GM23338 (cell line): ENCODE measurements at regions not wholly inside any gene's neighbourhood (a gene's known extent, or its start where the extent isn't known, plus 50 kb on each side); places are given as distances from the start of the nearest gene placed in this dataset.

Source experiments
- ATAC-seq: fragments of 200-7000 bp; cut with Tn5 transposase; 3 replicates; pipeline ENCODE4 v1.9.1; 2020
- DNase-seq: peaks from one replicate; pipeline ENCODE4 v3.0.0-alpha.2; 2015; ENCODE audit warnings: low spot score
- H2AFZ ChIP-seq: fragments of 200-600 bp; sonication (generic); 2 replicates; pipeline ENCODE4 v1.8.0; 2016; ENCODE audit warnings: antibody characterized with exemption, mild to moderate bottlenecking, moderate library complexity
- H3F3A ChIP-seq: fragments of 200-600 bp; sonication (generic); replicated peaks from 2 replicates; pipeline ENCODE4 v1.8.0; 2017; ENCODE audit warnings: antibody characterized with exemption, mixed run types, low read depth
- H3K27ac ChIP-seq: fragments of 200-600 bp; sonication (generic); 2 replicates; pipeline ENCODE4 v1.6.1; 2016; ENCODE audit warnings: low read depth
- H3K27me3 ChIP-seq: fragments of 200-600 bp; sonication (generic); 2 replicates; pipeline ENCODE4 v1.8.0; 2016; ENCODE audit warnings: mild to moderate bottlenecking, mixed run types, moderate library complexity; ENCODE audit not compliant: insufficient read depth
- H3K36me3 ChIP-seq: fragments of 200-600 bp; sonication (generic); 2 replicates; pipeline ENCODE4 v1.8.0; 2016; ENCODE audit warnings: mild to moderate bottlenecking; ENCODE audit not compliant: insufficient read depth
- H3K4me1 ChIP-seq: fragments of 200-600 bp; sonication (generic); 2 replicates; pipeline ENCODE4 v1.8.0; 2016; ENCODE audit warnings: mild to moderate bottlenecking, moderate library complexity; ENCODE audit not compliant: insufficient read depth
- H3K4me2 ChIP-seq: fragments of 200-600 bp; sonication (generic); 2 replicates; pipeline ENCODE4 v1.7.1; 2017; ENCODE audit warnings: mixed run types
- H3K4me3 ChIP-seq: fragments of 200-600 bp; sonication (generic); 2 replicates; pipeline ENCODE4 v1.6.1; 2016; ENCODE audit warnings: mixed run types
- H3K79me2 ChIP-seq: fragments of 200-600 bp; sonication (generic); replicated peaks from 2 replicates; pipeline ENCODE4 v1.8.0; 2017; ENCODE audit warnings: mild to moderate bottlenecking; ENCODE audit not compliant: insufficient read depth
- H3K9me2 ChIP-seq: fragments of 200-600 bp; sonication (generic); 2 replicates; pipeline ENCODE4 v1.8.0; 2017; ENCODE audit not compliant: insufficient read depth
- H4K20me1 ChIP-seq: fragments of 200-600 bp; sonication (generic); replicated peaks from 2 replicates; pipeline ENCODE4 v1.8.0; 2017; ENCODE audit warnings: mild to moderate bottlenecking; ENCODE audit not compliant: insufficient read depth
- H3K27ac Mint-ChIP-seq: 2 replicates; pipeline ENCODE4 v1.8.0; 2020; ENCODE audit warnings: inconsistent platforms, mild to moderate bottlenecking, moderate library complexity, mixed read lengths
- H3K27me3 Mint-ChIP-seq: 3 replicates; pipeline ENCODE4 v1.8.0; 2022; ENCODE audit warnings: low read depth, mild to moderate bottlenecking, moderate library complexity, mixed read lengths, inconsistent platforms; ENCODE audit not compliant: insufficient read depth, poor library complexity
- H3K36me3 Mint-ChIP-seq: 3 replicates; pipeline ENCODE4 v1.8.0; 2021; ENCODE audit warnings: low read depth, mild to moderate bottlenecking, inconsistent platforms, moderate library complexity, mixed read lengths
- H3K4me1 Mint-ChIP-seq: 3 replicates; pipeline ENCODE4 v1.8.0; 2020; ENCODE audit warnings: mild to moderate bottlenecking, inconsistent platforms, mixed read lengths
- H3K4me3 Mint-ChIP-seq: 3 replicates; pipeline ENCODE4 v1.8.0; 2021; ENCODE audit warnings: moderate library complexity, mild to moderate bottlenecking, inconsistent platforms, mixed read lengths
- H3K9me3 Mint-ChIP-seq: 3 replicates; pipeline ENCODE4 v1.8.0; 2020; ENCODE audit warnings: moderate library complexity, mild to moderate bottlenecking, inconsistent platforms, mixed read lengths
- EZH2 ChIP-seq: fragments of 200-600 bp; sonication (generic); IDR thresholded peaks from one replicate; pipeline ENCODE4 v1.8.0; 2017; ENCODE audit warnings: antibody characterized with exemption, mild to moderate bottlenecking, low read depth; ENCODE audit not compliant: unreplicated experiment
- EZH2phosphoT487 ChIP-seq: fragments of 200-600 bp; sonication (generic); IDR thresholded peaks from one replicate; pipeline ENCODE4 v1.8.1; 2018; ENCODE audit warnings: antibody characterized with exemption; ENCODE audit not compliant: unreplicated experiment
- STAT1 ChIP-seq: IDR thresholded peaks from one replicate; pipeline ENCODE4 v1.6.1; 2016; ENCODE audit warnings: antibody characterized with exemption; ENCODE audit not compliant: unreplicated experiment
- ZNF114 ChIP-seq: fragments of 250-450 bp; sonication (Bioruptor Pico); IDR thresholded peaks from 2 replicates; pipeline ENCODE4 v1.5.0; 2020; ENCODE audit warnings: mild to moderate bottlenecking, moderate library complexity
- ZNF331 ChIP-seq: fragments of 250-450 bp; sonication (Bioruptor Pico); IDR thresholded peaks from 2 replicates; pipeline ENCODE4 v1.5.0; 2020; ENCODE audit warnings: low read depth, mild to moderate bottlenecking, moderate library complexity
- TF ChIP-seq, protein P1 (sequence below): IDR thresholded peaks from one replicate; pipeline ENCODE4 v1.6.1; 2018; ENCODE audit warnings: antibody characterized with exemption; ENCODE audit not compliant: unreplicated experiment

DNA sequence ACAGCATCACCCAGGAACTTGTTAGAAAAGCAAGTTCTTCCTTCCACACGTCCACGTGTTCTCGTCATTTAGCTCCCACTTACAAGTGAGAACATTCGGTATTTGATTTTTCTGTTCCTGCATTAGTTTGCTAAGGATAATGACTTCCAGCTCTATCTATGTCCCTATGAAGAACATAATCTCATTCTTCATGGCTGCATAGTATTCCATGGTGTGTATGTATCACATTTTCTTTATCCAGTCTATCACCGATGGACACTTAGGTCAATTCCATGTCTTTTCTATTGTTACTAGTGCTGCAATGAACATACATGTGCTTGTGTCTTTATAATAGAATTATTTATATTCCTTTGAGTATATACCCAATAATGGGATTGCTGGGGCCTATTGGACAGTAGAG lies 368.7 kb upstream of the RUNX1 start:
- ATAC-seq (no peak), DNase-seq (no peak)
- Mint-ChIP-seq H3K4me3 (no peak overlapping the region), H3K36me3 (peaks cover 18% of the 10 kb centered on the region), H3K9me3 (peaks cover 29% of the 10 kb centered on the region), H3K4me1 (peaks cover 20% of the 10 kb centered on the region), H3K27me3 (peaks cover 9% of the 10 kb centered on the region), H3K27ac (no peak overlapping the region)
- Histone ChIP-seq H3K4me3 (no peak overlapping the region), H2AFZ (no peak overlapping the region), H3K27me3 (no peaks in the 10 kb centered on the region), H3K27ac (no peak overlapping the region), H3F3A (no peaks in the 10 kb centered on the region), H3K9me2 (no peaks in the 10 kb centered on the region; the same call in 1 of the 2 replicates), H3K4me1 (peaks cover 9% of the 10 kb centered on the region; the same call in 1 of the 2 replicates), H4K20me1 (no peaks in the 10 kb centered on the region), H3K79me2 (no peaks in the 10 kb centered on the region), H3K4me2 (no peak overlapping the region), H3K36me3 (no peaks in the 10 kb centered on the region)
- no peak for TF ChIP-seq EZH2phosphoT487

DNA sequence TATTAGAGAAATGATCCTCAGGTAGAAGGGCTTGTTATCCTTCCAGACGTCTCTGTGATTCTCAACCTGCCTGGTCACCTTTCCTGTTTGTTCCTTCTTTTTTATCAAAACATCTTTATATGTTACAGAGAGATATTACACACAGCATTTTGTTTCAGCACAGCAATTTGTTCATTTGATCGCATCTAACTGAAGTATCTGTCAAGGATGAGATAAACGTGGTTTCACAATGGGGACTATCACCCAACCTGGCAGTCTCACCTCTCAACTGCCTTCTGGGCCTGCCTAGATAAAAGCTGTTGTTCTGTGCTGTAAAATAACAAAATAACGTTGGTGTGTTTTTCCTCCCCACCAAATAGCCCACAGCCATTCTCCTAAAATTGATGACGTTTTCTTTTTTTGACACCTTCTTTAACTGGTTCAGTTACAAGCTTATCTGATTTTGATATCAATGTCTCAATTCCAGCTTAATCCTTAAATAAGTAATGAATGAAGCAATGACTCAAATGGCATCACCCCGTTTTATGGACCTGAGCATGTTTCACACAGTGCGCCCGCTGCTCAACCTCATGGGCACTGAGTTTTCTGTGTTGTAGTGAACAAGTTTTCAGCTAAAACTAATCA lies 367.9 kb upstream of the RUNX1 start:
- no peak for ATAC-seq
- H3K36me3 ChIP-seq: no peaks in the 10 kb centered on the region
- peaks cover 9% of the 10 kb centered on the region for H3K27me3 Mint-ChIP-seq
- H3F3A ChIP-seq: no peaks in the 10 kb centered on the region
- H3K27me3 ChIP-seq: no peaks in the 10 kb centered on the region
- H2AFZ ChIP-seq: no peak overlapping the region
- no peak for DNase-seq
- peaks cover 11% of the 10 kb centered on the region for H3K36me3 Mint-ChIP-seq
- no peaks in the 10 kb centered on the region; the same call in 1 of the 2 replicates for H3K9me2 ChIP-seq
- H3K9me3 Mint-ChIP-seq: peaks cover 24% of the 10 kb centered on the region
- H3K4me3 ChIP-seq: no peak overlapping the region
- no peak overlapping the region for H3K27ac ChIP-seq
- H3K4me1 Mint-ChIP-seq: peaks cover 24% of the 10 kb centered on the region
- H3K4me1 ChIP-seq: peaks cover 9% of the 10 kb centered on the region; the same call in 1 of the 2 replicates
- no peak overlapping the region for H3K4me3 Mint-ChIP-seq
- no peaks in the 10 kb centered on the region for H4K20me1 ChIP-seq
- H3K27ac Mint-ChIP-seq: no peak overlapping the region
- no peak overlapping the region for H3K4me2 ChIP-seq
- TF ChIP-seq EZH2phosphoT487: no peak
- no peak for TF ChIP-seq ZNF331
- no peak for TF ChIP-seq EZH2
- H3K79me2 ChIP-seq: no peaks in the 10 kb centered on the region

DNA sequence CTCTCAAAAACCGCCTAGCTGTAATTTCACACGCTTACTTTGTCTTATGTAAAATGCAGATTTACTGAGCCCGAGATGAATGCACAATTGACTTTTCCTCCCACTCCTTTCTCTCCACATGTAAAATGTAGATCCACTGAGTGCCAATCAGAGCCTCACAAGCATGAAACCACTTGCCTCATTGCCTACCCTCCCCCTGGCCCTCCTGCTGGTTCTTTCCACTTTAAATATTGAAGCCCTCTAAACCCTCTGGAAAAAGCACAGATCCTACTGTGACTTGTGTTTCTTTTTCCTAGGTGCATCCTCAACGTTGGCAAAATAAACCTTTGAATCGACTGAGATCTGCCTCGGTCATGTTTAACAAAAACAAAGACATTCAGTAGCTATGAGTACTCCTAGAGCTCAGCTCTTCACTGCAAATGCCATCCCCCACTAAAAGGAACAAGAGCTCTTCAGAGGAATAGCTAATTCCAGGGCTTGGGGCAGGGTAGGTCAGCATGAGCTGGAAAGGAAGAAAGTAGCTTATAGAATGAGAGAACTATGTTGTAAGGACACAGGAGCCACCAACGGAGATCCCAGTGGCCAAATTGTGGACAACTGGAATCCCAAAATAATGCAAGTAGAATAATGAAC lies 365.5 kb upstream of the RUNX1 start:
- no peaks in the 10 kb centered on the region for H3K27me3 ChIP-seq
- Mint-ChIP-seq H3K27ac (peak overlapping the region; percentile 72; the same call in 1 of the 2 replicates), H3K9me3 (peaks cover 10% of the 10 kb centered on the region; the same call in 2 of the 3 replicates), H3K27me3 (peaks cover 7% of the 10 kb centered on the region), H3K36me3 (no peaks in the 10 kb centered on the region; the same call in 2 of the 3 replicates), H3K4me3 (no peak overlapping the region), H3K4me1 (peaks cover 24% of the 10 kb centered on the region)
- peaks cover 9% of the 10 kb centered on the region; the same call in 1 of the 2 replicates for H3K4me1 ChIP-seq
- no peaks in the 10 kb centered on the region for H4K20me1 ChIP-seq
- no peak overlapping the region for H3K27ac ChIP-seq
- ATAC-seq (peak; percentile 59), DNase-seq (peak; percentile 17)
- H3K4me2 ChIP-seq: no peak overlapping the region
- no peak overlapping the region for H3K4me3 ChIP-seq
- no peaks in the 10 kb centered on the region; the same call in none of the 2 replicates for H3K9me2 ChIP-seq
- H3F3A ChIP-seq: no peaks in the 10 kb centered on the region
- H3K79me2 ChIP-seq: no peaks in the 10 kb centered on the region
- H3K36me3 ChIP-seq: no peaks in the 10 kb centered on the region
- H2AFZ ChIP-seq: no peak overlapping the region
- TF ChIP-seq, protein P1, sequence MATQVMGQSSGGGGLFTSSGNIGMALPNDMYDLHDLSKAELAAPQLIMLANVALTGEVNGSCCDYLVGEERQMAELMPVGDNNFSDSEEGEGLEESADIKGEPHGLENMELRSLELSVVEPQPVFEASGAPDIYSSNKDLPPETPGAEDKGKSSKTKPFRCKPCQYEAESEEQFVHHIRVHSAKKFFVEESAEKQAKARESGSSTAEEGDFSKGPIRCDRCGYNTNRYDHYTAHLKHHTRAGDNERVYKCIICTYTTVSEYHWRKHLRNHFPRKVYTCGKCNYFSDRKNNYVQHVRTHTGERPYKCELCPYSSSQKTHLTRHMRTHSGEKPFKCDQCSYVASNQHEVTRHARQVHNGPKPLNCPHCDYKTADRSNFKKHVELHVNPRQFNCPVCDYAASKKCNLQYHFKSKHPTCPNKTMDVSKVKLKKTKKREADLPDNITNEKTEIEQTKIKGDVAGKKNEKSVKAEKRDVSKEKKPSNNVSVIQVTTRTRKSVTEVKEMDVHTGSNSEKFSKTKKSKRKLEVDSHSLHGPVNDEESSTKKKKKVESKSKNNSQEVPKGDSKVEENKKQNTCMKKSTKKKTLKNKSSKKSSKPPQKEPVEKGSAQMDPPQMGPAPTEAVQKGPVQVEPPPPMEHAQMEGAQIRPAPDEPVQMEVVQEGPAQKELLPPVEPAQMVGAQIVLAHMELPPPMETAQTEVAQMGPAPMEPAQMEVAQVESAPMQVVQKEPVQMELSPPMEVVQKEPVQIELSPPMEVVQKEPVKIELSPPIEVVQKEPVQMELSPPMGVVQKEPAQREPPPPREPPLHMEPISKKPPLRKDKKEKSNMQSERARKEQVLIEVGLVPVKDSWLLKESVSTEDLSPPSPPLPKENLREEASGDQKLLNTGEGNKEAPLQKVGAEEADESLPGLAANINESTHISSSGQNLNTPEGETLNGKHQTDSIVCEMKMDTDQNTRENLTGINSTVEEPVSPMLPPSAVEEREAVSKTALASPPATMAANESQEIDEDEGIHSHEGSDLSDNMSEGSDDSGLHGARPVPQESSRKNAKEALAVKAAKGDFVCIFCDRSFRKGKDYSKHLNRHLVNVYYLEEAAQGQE: no peak
- TF ChIP-seq ZNF114 (no peak), STAT1 (no peak)
